ENCODE measurements at regions not wholly inside any gene's neighbourhood (a gene's known extent, or its start where the extent isn't known, plus 50 kb on each side); places are given as distances from the start of the nearest gene placed in this dataset.
"Not testable (repeated sequence)": the region's sequence is repeated elsewhere in the genome, so short reads cannot be mapped to it uniquely, and the experiment has no call there.

- no peaks in the 10 kb centered on the region for H3K36me3 ChIP-seq (ENCODE audit: insufficient read depth)
- no peak overlapping the region for H3K4me3 ChIP-seq
- H3K4me1 ChIP-seq (ENCODE audit: insufficient read depth): no peaks in the 10 kb centered on the region
- no peaks in the 10 kb centered on the region for H3K79me2 ChIP-seq (replicated peaks; ENCODE audit: insufficient read depth)
- H3K4me2 ChIP-seq: no peak overlapping the region
- no peak overlapping the region for H3K27ac ChIP-seq (ENCODE audit: low read depth)
- peak overlapping the region; percentile 34; the same call in 1 of the 2 replicates for H2AFZ ChIP-seq
- DNase-seq (ENCODE audit: low spot score) (no peak), ATAC-seq (no peak)
- H3K9me2 ChIP-seq (ENCODE audit: insufficient read depth): peaks cover 7% of the 10 kb centered on the region; the same call in 1 of the 2 replicates
- Mint-ChIP-seq H3K9me3 (peaks cover 5% of the 10 kb centered on the region; the same call in 2 of the 3 replicates), H3K27ac (0 out of 2 replicates have a peak overlapping the region, but pooled peaks have one; percentile 58), H3K27me3 (ENCODE audit: insufficient read depth, low read depth, poor library complexity) (peaks cover 4% of the 10 kb centered on the region), H3K4me1 (peaks cover 5% of the 10 kb centered on the region; the same call in 2 of the 3 replicates), H3K36me3 (ENCODE audit: low read depth) (0 out of 3 replicates have a peak, but pooled peaks cover 4% of the 10 kb centered on the region), H3K4me3 (no peak overlapping the region)
- no peaks in the 10 kb centered on the region for H4K20me1 ChIP-seq (replicated peaks; ENCODE audit: insufficient read depth)
- no peaks in the 10 kb centered on the region for H3K27me3 ChIP-seq (ENCODE audit: insufficient read depth)
- no peak for TF ChIP-seq ZNF114 (CRISPR knock-in tag; IDR thresholded peaks at IDR 0.05)
- no peak for TF ChIP-seq NANOG (IDR thresholded peaks at IDR 0.05; ENCODE audit: borderline replicate concordance)
- no peak for TF ChIP-seq JUNB (IDR thresholded peaks at IDR 0.05; ENCODE audit: unreplicated experiment)
- no peak for TF ChIP-seq CTCF (conservative IDR thresholded peaks at IDR 0.05; ENCODE audit: low read depth in 2 of 2)
- TF ChIP-seq, protein P1, sequence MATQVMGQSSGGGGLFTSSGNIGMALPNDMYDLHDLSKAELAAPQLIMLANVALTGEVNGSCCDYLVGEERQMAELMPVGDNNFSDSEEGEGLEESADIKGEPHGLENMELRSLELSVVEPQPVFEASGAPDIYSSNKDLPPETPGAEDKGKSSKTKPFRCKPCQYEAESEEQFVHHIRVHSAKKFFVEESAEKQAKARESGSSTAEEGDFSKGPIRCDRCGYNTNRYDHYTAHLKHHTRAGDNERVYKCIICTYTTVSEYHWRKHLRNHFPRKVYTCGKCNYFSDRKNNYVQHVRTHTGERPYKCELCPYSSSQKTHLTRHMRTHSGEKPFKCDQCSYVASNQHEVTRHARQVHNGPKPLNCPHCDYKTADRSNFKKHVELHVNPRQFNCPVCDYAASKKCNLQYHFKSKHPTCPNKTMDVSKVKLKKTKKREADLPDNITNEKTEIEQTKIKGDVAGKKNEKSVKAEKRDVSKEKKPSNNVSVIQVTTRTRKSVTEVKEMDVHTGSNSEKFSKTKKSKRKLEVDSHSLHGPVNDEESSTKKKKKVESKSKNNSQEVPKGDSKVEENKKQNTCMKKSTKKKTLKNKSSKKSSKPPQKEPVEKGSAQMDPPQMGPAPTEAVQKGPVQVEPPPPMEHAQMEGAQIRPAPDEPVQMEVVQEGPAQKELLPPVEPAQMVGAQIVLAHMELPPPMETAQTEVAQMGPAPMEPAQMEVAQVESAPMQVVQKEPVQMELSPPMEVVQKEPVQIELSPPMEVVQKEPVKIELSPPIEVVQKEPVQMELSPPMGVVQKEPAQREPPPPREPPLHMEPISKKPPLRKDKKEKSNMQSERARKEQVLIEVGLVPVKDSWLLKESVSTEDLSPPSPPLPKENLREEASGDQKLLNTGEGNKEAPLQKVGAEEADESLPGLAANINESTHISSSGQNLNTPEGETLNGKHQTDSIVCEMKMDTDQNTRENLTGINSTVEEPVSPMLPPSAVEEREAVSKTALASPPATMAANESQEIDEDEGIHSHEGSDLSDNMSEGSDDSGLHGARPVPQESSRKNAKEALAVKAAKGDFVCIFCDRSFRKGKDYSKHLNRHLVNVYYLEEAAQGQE (IDR thresholded peaks at IDR 0.05; ENCODE audit: unreplicated experiment): no peak
- no peak for TF ChIP-seq CREB1 (CRISPR knock-in tag; IDR thresholded peaks at IDR 0.05; ENCODE audit: low read depth)
- TF ChIP-seq POLR2AphosphoS5 (IDR thresholded peaks at IDR 0.05; ENCODE audit: low read depth): no peak
- H3F3A ChIP-seq (replicated peaks; ENCODE audit: low read depth): no peaks in the 10 kb centered on the region
Measured at GRCh38 chr2:14999114-14999661, 366.7 kb downstream of the LRATD1 start.

GRCh38 chr2:15002519-15002918 is 370.0 kb downstream of the LRATD1 start:
- H3F3A ChIP-seq (replicated peaks; ENCODE audit: low read depth); H3K9me2 ChIP-seq (ENCODE audit: insufficient read depth); H3K4me2 ChIP-seq; H3K27me3 ChIP-seq (ENCODE audit: insufficient read depth); H3K4me1 Mint-ChIP-seq; DNase-seq (ENCODE audit: low spot score); H3K27ac Mint-ChIP-seq; H2AFZ ChIP-seq; H3K4me3 ChIP-seq; H3K36me3 ChIP-seq (ENCODE audit: insufficient read depth); ATAC-seq; H3K4me1 ChIP-seq (ENCODE audit: insufficient read depth); H3K27me3 Mint-ChIP-seq (ENCODE audit: insufficient read depth, low read depth, poor library complexity); H4K20me1 ChIP-seq (replicated peaks; ENCODE audit: insufficient read depth); H3K36me3 Mint-ChIP-seq (ENCODE audit: low read depth); H3K79me2 ChIP-seq (replicated peaks; ENCODE audit: insufficient read depth); H3K27ac ChIP-seq (ENCODE audit: low read depth); H3K9me3 Mint-ChIP-seq; H3K4me3 Mint-ChIP-seq: not testable (repeated sequence)

Measured in GM23338 (cell line).